ENCODE measurements at regions not wholly inside any gene's neighbourhood (a gene's known extent, or its start where the extent isn't known, plus 50 kb on each side); places are given as distances from the start of the nearest gene placed in this dataset.

GRCh38 chr3:103818398-103818797 lies 1383.6 kb downstream of the ZPLD1 start:
- Histone ChIP-seq H3K27ac (no peak overlapping the region), H3K9me3 (ENCODE audit: severe bottlenecking) (no peaks in the 10 kb centered on the region), H3K4me3 (ENCODE audit: low read depth, low read length) (no peak overlapping the region), H3K27me3 (ENCODE audit: insufficient read depth, low read depth, severe bottlenecking) (no peaks in the 10 kb centered on the region), H3K36me3 (no peaks in the 10 kb centered on the region)
- TF ChIP-seq CTCF (IDR thresholded peaks at IDR 0.05; ENCODE audit: low read depth, low read length): no peak
- no peak for DNase-seq

DNA sequence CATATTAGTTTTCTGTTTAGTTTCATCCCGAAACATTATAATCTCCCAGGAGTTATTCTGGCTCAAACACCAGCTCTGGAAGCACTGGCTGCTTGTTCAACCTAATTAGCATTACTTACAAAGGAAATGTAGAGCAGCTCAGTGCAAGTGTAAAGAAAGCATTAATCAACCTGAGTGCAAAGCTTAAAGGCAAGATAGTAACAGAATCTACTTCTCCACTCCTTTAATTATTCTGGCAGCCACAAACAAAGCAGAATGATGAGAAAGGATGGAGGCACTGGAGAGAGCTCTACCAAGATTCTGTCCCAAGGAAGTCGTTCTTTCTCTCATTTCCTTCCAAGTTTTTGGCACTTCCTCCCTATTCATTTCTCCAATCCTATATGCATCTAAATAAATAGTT lies 1384.0 kb downstream of the ZPLD1 start:
- no peak overlapping the region for H3K27ac ChIP-seq
- no peaks in the 10 kb centered on the region for H3K27me3 ChIP-seq (ENCODE audit: insufficient read depth, low read depth, severe bottlenecking)
- peak; percentile 13 for DNase-seq
- no peaks in the 10 kb centered on the region for H3K36me3 ChIP-seq
- H3K4me3 ChIP-seq (ENCODE audit: low read depth, low read length): no peak overlapping the region
- H3K9me3 ChIP-seq (ENCODE audit: severe bottlenecking): no peaks in the 10 kb centered on the region
- TF ChIP-seq CTCF (IDR thresholded peaks at IDR 0.05; ENCODE audit: low read depth, low read length): no peak

DNA sequence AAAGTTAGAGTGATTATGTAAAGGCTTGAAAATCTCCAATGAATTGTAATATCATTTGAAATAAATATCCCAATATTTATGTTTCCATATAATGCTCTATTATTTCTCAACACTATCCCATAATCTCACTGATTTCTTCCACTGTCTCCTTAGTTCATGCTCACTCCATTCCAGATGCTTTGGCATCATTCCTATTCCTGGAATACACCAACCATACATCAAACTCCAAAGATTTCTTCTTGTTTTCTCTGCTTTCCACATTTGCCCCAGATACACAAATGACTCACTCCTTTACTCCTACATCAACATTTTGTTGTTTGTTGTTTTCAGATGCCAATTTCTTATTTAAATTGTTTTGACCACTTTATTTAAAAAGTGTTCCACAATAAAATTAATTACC lies 1390.8 kb downstream of the ZPLD1 start:
- H3K36me3 ChIP-seq: no peaks in the 10 kb centered on the region
- no peaks in the 10 kb centered on the region for H3K27me3 ChIP-seq (ENCODE audit: insufficient read depth, low read depth, severe bottlenecking)
- no peak for TF ChIP-seq CTCF (IDR thresholded peaks at IDR 0.05; ENCODE audit: low read depth, low read length)
- H3K27ac ChIP-seq: no peak overlapping the region
- DNase-seq: no peak
- H3K4me3 ChIP-seq (ENCODE audit: low read depth, low read length): no peak overlapping the region
- no peaks in the 10 kb centered on the region for H3K9me3 ChIP-seq (ENCODE audit: severe bottlenecking)

DNA sequence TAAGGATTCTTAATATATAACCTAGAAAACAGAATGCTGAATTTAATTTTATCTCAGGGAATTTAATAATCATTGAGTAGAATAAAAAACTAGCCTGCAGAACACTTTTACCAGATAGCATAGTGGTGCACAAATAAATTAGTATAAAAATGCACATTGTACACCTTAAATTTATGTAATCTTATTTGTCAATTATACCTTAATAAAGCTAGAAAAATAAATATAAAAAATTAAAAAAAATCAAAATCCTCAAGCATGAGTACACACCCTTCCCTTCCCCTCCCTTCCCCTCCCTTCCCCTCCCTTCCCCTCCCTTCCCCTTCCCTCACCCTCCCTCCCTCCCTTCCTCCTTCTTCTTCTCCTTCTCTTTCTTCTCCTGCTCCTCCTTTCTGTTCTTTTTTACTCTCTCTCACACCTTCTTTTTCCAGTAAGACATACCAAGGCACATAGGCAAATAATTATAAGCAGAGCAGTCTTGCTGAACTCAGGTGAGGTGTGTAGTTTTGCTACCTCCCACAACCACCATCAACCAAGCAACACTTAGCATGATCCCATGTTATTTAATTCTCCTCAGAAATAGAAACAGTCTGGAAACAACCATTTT lies 1395.0 kb downstream of the ZPLD1 start:
- H3K9me3 ChIP-seq (ENCODE audit: severe bottlenecking): no peaks in the 10 kb centered on the region
- DNase-seq: no peak
- TF ChIP-seq CTCF (IDR thresholded peaks at IDR 0.05; ENCODE audit: low read depth, low read length): no peak
- H3K27me3 ChIP-seq (ENCODE audit: insufficient read depth, low read depth, severe bottlenecking): no peaks in the 10 kb centered on the region
- H3K27ac ChIP-seq: no peak overlapping the region
- H3K4me3 ChIP-seq (ENCODE audit: low read depth, low read length): no peak overlapping the region
- no peaks in the 10 kb centered on the region for H3K36me3 ChIP-seq

- Histone ChIP-seq H3K27me3 (ENCODE audit: insufficient read depth, low read depth, severe bottlenecking) (no peaks in the 10 kb centered on the region), H3K4me3 (ENCODE audit: low read depth, low read length) (no peak overlapping the region), H3K9me3 (ENCODE audit: severe bottlenecking) (no peaks in the 10 kb centered on the region), H3K27ac (no peak overlapping the region), H3K36me3 (no peaks in the 10 kb centered on the region)
- no peak for TF ChIP-seq CTCF (IDR thresholded peaks at IDR 0.05; ENCODE audit: low read depth, low read length)
- DNase-seq: peak; percentile 8
These were observed 1412.6 kb downstream of the ZPLD1 start for GRCh38 chr3:103847081-103848062.
